NCI-H2171 treated with DMSO at 0.1 percent for 48 hours (cell line): ENCODE measurements at regions not wholly inside any gene's neighbourhood (a gene's known extent, or its start where the extent isn't known, plus 50 kb on each side); places are given as distances from the start of the nearest gene placed in this dataset.
"Not testable (repeated sequence)": the region's sequence is repeated elsewhere in the genome, so short reads cannot be mapped to it uniquely, and the experiment has no call there.

ENCODE experiments used
- DNase-seq: peaks from one replicate; lab custom pipeline; 2025; lab: John Stamatoyannopoulos, UW

DNA sequence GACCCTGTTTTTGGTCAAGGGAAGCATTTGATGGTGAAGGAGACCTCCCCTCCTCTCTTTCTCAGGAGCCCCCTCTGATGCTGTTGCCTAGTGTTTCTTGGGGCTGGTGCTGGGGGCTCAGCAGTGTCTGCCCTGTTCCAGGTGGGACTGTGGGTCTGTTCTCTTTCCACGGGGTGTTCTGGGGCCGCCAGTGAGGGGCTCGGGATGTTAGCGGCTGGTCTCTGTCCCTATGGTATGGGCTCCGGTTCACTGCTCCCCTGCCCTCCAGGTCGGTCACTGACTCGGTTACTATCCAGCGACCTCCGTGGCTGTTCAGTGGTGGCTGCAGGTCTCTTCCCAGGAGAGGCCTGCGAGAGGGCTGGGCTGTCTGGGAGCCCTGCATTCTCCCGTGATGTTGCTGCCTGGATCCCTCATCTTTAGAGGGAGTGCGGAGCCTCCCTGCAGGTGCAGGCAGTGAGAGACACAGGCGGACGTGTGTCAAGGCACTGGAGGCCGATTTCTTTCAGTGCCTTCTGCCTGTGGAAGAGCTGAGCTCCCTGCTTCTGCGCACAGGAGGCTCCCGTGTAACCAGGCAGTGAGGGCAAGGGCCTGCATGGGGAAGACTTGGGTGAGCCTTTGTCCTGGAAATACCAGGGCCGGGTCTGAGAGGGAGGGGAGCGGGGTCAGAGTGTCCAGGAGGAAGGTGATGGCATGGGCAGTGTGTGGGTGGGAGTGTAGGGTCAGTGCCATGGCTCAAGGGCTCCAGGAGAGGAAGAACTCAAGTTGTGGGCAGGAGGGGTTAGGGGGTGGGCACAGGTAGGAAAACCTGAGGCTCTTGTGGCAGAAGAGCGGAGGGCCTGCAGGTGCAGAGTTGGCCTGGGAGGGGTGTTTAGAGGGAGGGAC, 362.6 kb downstream of the TMEM121 start:
- DNase-seq: no peak

DNA sequence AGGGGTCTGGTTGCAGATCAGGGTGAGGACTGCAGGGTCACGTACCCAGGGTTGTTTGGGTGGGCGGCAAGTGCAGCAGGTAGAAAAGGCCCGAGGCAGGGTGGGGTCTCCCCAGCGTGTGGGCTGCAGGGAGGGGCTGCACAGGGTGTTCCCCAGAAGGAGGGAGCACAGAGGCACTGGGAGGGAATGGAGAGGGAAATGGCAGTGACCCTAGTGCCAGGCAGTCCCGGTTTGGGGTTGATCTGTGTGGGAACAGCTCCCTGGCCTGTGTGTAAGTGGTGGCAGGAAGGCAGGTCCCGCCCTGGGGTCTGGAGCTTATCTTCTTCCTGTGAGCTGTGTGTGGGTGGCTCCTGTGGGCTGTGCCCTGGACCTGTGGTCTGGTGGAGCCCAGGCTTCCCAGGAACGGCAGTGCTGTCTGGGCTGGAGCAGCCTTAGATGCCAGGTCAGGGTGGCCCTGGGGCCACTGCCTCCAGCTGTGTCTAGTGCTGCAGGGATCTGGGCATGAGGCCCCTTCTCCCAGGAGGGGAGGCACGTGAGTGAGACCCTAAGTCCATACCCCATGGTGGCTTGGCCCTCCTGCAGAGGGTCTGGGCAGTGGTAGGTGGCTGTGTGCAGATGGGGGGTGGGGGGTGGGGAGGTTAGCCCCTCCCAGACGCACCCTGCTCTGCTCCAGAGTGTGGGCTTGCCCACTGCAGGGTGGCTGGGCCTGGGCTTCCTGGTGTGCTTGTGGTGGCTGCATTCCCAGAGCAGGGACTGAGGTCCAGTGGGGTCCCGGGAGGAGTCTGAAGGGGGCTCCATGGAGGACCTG, 363.5 kb downstream of the TMEM121 start:
- no peak for DNase-seq

DNA sequence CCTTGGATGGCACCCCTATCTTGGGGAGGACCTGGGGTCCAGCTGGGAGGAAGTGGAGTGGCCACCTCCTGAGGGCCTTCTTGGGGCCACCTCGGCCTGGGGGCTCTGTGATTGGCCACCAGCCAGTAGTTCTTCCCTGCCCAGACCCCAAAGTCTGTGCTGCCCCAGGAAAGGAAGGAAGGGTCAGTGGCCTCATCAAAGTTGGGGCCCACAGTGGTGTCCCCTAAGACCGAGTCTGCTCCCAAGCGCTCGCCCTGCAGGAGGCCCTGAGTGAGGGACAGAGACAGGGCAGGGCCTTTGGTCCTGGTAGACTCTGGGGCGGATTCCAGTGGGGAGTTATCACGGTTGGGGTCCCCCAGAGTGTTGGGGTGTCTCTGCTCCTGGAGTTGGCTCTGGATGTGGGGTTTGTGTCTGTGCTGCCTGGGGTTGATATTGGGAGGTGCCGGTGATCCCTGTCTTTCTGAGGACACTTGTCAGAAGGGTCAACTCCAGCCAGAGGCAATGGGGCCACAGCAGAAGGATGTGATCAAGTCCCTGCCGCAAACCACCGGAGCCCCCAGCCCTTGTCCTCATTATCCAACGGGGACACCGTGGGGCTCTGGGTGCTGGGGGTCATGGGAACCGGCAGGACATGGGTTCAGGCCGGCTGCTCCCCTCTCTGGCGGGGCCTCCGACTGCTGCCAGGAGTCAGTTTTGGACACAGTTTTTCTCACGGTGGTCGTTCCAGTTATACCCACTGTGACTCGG, 364.3 kb downstream of the TMEM121 start:
- no peak for DNase-seq

DNA sequence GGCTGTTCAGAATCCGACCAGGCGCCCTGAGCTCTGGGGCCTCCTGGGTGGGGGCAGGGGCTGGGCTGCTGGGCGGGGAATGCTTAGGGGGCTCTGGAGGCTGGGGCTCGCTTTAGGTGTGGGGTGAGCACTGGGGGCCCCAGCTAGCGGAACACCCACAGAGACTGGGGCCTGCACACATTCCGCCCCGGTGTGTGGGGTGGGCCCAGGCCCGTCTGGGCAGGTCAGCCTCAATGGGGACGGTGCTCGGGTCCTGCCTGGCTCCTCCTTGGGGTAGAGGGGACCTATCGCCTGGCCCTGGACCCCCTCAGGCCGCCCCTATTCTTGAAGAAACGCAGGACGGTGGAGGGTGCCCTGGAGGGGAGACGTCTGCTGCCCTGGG, 364.8 kb downstream of the TMEM121 start:
- no peak for DNase-seq

DNA sequence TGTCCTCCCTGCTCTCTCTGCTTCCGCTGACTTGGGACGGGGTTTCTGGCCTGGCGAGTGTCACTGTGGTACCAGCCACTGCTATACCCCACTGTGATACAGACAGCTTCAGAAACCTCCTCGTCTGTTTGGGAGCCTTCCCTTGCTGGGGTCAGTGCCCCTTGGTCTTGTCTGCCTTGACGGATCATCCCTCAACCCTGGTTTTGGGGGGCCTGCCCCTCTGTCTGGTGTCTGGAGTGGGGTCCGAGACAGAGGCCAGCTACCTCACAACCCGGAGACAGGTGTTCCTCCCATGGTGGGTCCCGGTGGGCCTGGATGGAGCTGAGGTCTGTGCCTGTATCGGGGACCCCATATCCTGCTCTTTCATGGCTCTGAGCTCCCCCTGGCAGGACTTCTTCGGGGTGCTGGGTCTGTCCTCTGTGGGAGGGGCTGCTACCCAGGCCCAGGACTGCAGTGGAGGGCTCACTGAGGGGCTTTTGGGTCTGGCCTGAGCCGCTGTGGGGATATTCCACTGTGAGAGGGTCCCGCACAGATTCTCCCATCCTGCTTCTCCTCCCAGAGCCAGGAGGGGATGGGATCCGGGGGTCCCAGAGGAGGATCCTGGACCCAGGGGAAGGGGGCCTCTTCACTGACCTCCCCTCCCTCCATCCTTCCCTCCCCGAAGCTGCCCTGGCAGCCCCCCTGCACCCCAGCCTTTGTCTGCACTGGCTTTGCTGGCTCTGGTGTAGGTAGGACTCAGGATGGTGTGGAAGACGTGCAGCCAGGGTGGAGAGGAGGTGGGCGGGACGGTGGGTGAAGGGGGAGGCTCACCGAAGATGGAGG, 365.5 kb downstream of the TMEM121 start:
- no peak for DNase-seq

DNA sequence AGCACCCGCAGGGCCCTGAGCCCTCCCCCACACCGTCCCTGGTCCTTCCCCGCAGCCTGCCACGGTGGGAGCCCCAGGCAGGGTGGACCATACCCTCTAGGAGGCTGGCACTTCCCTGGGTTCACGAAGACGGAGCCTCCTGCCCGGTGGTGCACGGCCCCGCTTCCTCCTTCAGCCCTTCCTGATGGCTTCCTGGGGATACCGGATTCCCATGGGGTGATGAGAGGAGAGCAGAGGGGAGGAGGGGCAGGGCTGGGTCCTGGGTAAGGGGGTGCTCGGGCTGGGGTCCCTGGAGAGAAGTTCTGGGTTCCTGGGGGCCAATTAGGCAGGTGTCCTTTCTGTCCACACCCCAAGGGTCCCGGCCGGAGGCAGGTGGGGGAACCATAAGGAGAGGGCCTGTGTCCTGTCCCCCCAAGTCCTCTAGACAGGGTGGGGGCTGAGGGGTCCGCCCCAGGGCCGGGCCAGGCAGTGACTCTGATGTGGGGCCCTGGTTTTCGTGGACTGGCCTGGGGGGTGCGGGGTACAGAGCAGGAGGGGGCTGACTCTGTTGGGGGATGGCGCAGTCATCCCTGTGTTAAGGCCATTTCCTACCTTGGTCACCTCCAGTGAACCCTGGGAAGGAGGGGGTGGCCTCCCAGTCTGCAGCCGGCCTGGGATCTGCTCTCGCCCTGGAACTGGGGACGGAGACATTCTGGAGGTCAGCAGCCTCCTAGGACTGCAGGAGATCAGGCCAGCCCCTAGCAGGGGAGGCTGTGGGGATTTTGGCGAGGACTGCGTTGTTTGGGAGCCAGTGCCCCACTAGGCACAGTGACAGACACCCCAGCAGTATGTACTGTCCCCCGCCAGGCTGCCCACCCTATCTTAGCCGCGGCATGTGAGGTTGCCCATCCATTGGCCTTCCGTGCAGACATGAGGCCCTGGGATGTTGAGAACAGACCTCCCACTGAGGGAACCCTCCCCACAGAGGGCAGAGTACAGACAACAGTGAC, 366.4 kb downstream of the TMEM121 start:
- DNase-seq: not testable (repeated sequence)

DNA sequence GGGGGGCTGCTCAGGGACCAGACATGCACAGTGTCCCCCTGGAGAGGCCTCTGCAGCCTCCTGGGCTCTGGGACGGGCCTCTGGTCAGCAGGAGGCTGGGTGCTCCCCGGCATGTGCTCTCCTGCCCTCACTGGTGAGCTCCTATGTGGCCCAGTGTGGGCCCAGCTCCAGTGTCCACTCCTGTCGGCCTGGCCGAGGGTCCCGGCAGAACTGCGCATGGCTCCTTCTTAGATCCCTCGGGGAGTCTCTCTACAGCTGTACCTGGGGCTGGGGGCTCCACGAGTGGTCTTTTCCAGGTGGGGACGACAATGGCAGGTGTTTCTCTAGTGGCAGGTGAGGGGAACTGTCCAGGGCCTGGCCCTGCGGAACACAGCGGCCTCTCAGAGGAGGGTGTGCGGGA, 367.3 kb downstream of the TMEM121 start:
- not testable (repeated sequence) for DNase-seq

DNA sequence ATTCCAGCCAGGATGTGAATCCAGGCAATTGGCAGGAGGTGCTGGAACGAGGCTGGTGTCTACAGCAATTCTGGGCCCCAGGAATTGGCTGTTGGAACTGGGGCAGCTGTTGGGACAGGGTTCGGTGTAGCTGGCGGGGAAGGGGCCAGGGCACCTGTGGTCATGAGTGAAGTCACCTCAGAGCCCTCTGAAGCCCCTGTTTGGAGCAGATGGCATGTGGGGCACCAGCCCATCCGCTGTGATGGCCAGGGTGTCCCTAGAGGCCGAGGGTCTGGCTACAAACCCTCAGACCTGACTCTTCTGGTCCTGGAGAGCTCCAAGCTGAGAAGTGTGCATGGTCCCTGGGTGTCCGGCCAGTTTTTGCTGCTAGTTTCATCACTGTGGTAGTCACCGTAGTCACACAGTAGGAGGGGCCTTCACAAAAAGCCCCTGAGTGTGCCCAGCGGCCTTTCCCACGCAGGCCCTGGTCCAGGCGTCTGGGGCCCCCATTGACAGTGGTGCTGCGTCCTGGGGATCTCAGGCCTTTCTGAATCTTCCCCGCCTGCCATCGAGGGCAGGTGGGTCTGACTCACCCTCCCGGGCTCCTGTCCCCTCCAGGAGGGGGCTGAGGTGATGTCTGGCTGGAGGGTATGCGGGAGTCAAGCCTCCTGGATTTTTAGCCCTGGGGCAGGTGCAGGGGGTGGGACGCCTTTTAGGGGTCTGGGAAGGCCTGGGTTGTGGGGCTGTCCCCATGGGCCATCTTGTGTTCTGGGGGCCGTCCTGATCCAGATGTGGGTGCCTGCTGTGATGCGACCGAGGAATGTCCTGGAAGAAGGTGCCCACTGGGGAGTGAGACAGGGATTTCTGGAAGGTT, 368.0 kb downstream of the TMEM121 start:
- no peak for DNase-seq

DNA sequence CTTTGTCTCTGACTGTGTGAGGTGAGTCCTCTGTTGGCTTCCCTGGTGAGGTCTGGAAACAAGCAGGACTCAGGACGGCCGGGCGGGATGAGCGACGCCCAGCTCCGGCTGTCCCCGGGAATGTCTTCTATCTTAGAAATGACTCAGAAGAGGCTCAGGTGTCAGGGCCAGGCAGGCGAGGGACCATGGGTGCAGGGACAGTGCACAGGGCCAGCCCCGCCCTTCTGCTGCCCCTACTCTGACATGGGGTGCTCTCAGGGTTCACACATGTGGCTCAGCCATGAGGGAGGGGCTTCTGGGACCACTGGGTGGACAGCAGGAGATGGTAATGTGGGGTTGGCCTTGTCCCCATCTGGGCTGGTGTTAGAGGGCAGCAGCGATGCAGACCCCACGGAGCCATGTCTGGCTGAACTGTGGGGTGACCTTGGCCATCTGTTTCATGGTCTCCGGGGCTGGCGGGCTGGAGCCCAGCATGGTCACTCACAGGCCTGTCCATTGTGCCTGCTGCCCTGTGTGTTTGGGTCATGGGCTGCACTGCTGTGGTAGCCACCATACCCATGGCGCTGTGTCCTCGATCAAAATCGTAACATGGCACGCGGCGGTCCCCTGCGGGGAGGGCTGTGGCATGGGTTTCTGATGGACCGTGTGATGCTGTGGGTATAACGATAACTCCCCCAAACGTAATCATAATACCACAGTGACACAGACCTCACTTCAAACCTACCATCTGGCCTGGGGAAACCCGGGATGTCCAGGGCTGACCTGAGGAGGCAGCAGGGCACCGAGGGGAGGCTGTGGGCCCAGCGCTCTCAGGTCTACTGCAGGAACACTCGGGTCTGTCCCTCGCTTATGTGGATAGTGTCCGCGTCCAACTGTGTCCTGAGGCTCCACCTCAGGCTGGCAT, 368.8 kb downstream of the TMEM121 start:
- DNase-seq: no peak

DNA sequence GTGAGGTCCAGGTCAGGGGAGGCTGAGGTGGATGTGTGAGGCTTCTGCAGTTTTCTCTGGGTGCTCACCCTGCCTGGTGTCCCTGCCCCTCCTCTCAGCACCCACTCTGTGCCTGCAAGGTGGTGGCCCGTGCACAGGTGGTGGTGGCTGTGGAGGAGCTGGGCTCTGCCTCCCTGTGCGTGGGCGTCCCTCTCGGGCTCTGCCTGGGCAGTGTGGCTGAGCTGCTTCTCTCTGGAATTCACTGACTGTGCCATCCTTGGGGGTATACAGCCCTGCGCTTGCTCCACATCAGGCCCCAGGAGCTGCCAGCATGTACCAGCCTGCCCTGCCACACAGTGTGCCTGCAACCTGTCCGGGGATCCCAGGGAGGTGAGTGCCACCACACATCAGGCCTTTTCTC, 369.8 kb downstream of the TMEM121 start:
- not testable (repeated sequence) for DNase-seq

DNA sequence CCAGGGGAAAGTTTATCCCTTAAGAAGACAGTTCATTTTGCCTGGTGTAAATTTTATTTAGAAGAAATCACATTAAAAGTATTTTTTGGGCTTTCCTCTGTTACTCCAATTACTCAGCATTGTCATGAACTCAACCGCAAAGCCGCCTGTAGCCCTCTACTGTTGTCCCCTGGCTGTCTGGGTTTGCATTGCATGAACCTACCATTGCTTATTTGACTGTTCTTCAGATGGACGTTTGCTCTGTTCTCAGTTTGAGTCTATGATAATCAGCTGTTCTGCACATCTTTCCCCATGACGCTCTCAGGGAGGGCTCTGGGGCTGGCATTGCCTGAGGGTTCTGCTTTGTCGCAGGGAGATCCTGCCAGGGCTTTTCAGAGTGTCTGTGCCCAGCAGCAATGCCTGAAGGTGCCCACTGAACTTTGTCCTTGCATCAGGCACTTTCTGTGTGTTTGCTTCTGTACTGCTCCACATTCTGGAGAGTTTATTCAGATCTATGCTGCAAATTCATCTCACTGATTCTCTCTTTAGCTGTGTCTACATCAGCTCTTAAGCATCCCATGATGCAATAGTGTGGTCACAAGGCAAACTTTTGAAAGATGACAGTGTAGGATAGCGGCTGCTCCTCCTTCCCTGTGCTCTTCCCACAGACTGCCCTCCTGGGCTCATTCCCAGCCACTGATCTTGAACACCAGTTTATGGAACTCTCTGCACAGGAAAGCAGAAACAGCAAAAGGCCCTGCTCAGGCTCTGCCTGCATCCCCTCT, 370.8 kb downstream of the TMEM121 start:
- not testable (repeated sequence) for DNase-seq

DNA sequence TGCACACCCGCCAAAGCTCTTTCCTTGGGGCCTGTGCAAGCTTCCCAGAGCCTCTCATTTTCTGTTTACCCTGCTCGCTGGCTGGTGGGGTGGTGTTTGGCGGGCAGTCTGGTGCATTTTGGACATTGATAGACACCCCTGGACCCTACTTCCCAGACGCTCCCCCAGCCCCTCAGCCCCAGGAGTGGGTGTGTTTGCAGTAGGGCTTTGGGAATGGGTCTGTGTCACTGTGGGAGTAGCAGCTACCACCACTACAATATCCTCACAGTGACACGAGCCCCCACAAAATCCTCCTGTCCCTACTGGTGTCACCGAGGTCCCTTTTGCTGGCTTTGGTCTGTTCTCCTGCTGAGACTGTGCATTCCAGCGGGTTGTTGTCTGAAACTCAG, 371.3 kb downstream of the TMEM121 start:
- no peak for DNase-seq

DNA sequence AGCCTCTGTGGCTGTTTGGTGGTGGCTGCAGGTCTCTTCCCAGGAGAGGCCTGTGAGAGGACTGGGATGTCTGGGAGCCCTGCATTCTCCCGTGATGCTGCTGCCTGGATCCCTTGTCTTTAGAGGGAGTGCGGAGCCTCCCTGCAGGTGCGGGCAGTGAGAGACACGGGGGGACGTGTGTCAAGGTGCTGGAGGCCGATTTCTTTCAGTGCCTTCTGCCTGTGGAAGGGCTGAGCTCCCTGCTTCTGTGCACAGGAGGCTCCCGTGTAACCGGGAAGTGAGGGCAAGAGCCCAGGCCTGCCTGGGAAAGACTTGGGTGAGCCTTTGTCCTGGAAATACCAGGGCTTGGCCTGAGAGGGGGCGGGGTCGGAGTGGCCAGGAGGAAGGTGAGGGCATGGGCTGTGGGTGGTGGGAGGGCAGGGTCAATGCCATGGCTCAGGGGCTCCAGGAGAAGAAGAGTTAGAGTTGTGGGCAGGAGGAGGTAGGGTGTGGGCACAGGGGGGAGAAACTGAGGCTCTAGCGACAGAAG, 372.2 kb downstream of the TMEM121 start:
- no peak for DNase-seq

DNA sequence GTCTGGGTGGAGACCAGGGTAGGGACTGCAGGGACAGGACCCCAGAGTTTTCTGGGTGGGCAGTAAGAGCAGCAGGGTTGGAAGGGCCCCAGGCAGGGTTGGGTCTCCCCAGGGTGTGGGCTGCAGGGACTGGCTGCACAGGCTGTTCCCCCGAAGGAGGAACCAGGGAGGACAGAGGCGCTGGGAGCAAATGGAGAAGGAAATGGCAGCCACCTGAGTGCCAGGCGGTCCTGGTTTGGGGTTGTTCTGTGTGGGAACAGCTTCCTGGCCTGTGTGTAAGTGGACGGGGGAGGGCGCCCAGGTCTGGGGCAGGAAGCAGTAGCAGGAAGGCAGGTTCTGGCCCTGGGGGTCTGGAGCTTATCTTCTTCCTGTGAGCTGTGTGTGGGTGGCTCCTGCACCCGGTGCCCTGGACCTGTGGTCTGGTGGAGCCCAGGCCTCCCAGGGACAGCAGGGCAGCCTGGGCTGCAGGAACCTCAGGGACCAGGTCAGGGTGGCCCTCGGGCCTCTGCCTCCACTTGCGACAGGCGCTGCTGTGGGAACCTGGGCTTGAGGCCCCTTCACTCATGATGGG, 372.8 kb downstream of the TMEM121 start:
- DNase-seq: no peak

DNA sequence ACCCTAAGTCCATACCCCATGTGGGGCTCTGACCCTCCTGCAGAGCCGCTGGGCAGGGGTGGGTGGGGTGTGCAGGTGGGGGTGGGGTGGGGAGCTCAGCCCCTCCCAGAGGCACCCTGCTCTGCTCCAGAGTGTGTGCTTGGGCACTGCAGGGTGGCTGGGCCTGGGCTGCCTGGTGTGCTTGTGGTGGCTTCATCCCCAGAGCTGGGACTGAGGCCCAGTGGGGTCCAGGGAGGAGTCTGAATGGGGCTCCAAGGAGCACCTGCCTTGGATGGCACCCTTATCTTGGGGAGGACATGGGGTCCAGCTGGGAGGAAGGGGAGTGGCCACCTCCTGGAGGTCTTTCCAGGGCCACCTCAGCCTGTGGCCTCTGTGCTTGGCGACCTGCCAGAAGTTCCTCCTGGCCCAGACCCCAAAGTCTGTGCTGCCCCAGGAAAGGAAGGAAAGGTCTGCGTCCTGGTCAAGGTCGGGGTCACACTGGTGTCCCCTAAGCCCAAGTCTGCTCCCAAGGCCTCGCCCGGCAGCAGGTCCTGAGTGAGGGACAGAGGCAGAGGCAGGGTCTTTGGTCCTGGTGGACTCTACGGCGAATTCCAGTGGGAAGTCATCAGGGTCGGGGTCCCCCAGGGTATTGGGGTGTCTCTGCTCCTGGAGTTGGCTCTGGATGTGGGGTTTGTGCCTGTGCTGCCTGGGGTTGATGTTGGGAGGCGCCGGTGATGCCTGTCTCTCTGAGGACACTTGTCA, 373.4 kb downstream of the TMEM121 start:
- no peak for DNase-seq
